CD4-positive, CD25-positive, alpha-beta regulatory T cell (primary cell): ENCODE measurements at regions not wholly inside any gene's neighbourhood (a gene's known extent, or its start where the extent isn't known, plus 50 kb on each side); places are given as distances from the start of the nearest gene placed in this dataset.

Source experiments
- ATAC-seq, 2 donors: fragments of 150-1000 bp; cut with Tn5 transposase; one replicate each; pipeline ENCODE4 v1.10.0; 2021; ENCODE audit warnings: low read depth in 2 of 2, moderate number of reproducible peaks in 2 of 2, moderate library complexity in 1 of 2
- DNase-seq, 3 donors: peaks; one replicate each; pipeline versions ENCODE4 v3.0.0 to v3.0.0-alpha.2; 2012 to 2022; ENCODE audit warnings: mixed read lengths in 1 of 3
- H3K27ac ChIP-seq: one replicate; pipeline ENCODE4 v1.7.0; 2013; ENCODE audit warnings: mild to moderate bottlenecking, low read length; ENCODE audit not compliant: insufficient read depth, poor library complexity, severe bottlenecking
- H3K27me3 ChIP-seq: one replicate; pipeline ENCODE4 v1.7.0; 2013; ENCODE audit warnings: low read length; ENCODE audit not compliant: control insufficient read depth, insufficient read depth
- H3K36me3 ChIP-seq: one replicate; pipeline ENCODE4 v1.7.0; 2013; ENCODE audit warnings: mild to moderate bottlenecking, low read length, moderate library complexity; ENCODE audit not compliant: control insufficient read depth, insufficient read depth
- H3K4me1 ChIP-seq: 2 replicates; pipeline ENCODE4 v1.7.0; 2013; ENCODE audit warnings: mild to moderate bottlenecking, low read length; ENCODE audit not compliant: insufficient read depth, control insufficient read depth, poor library complexity, severe bottlenecking
- H3K4me3 ChIP-seq: one replicate; pipeline ENCODE4 v1.7.0; 2013; ENCODE audit warnings: low read depth, mild to moderate bottlenecking, low read length, moderate library complexity
- H3K9me3 ChIP-seq, 2 experiments: 1 replicate in 1 of 2; 2 replicates in 1 of 2; pipeline ENCODE4 v1.7.0; 2013; ENCODE audit warnings: low read length in 2 of 2, mild to moderate bottlenecking in 1 of 2, moderate library complexity in 1 of 2; ENCODE audit not compliant: control insufficient read depth in 2 of 2
- H3K27ac Mint-ChIP-seq, 3 donors: one replicate each; pipeline ENCODE4 v1.8.0; 2020 to 2022; ENCODE audit warnings: mild to moderate bottlenecking in 3 of 3, mixed read lengths in 3 of 3, moderate library complexity in 2 of 3
- H3K27me3 Mint-ChIP-seq: one replicate; pipeline ENCODE4 v1.8.0; 2022; ENCODE audit warnings: mild to moderate bottlenecking, mixed read lengths
- H3K36me3 Mint-ChIP-seq: one replicate; pipeline ENCODE4 v1.8.0; 2020; ENCODE audit warnings: mixed read lengths
- H3K4me1 Mint-ChIP-seq, 4 donors: one replicate each; pipeline ENCODE4 v1.8.0; 2020 to 2022; ENCODE audit warnings: mixed read lengths in 4 of 4, mild to moderate bottlenecking in 1 of 4
- H3K4me3 Mint-ChIP-seq, 4 donors: one replicate each; pipeline ENCODE4 v1.8.0; 2020 to 2022; ENCODE audit warnings: mild to moderate bottlenecking in 4 of 4, mixed read lengths in 4 of 4, moderate library complexity in 3 of 4
- H3K9me3 Mint-ChIP-seq, 7 donors: one replicate each; pipeline ENCODE4 v1.8.0; 2020 to 2022; ENCODE audit warnings: mixed read lengths in 7 of 7, mild to moderate bottlenecking in 3 of 7, moderate library complexity in 2 of 7

DNA sequence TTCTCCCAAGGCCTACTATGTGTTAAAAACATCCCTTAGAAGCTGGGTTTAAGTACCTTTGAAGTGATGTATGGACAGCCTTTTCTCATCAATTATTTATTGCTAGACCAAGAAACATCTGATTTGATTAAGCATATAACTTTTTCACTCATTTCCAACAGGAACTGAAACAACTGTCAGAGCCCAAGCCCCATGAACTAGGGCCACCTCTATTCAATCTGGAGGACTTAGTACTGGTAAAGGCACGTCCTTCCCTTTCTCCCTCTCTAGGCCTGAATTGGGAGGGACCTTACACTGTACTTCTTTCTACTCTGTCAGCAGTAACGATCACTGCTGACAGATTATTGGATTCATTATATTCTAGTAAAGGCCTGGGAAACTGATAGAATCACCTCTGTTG, 612.0 kb upstream of the CDH8 start:
- no peaks in the 10 kb centered on the region for H3K4me1 ChIP-seq
- peaks cover 18 to 36% of the 10 kb centered on the region in 2 experiments for H3K9me3 ChIP-seq
- H3K4me3 ChIP-seq, result no peak overlapping the region
- H3K27ac ChIP-seq, result no peak overlapping the region
- ATAC-seq (no peak), DNase-seq (no peak)
- Mint-ChIP-seq H3K4me1 (no peaks in the 10 kb centered on the region), H3K27ac (no peak overlapping the region), H3K27me3 (no peaks in the 10 kb centered on the region), H3K9me3 (peaks cover 2 to 28% (median 10%) of the 10 kb centered on the region in 7 donors), H3K36me3 (no peaks in the 10 kb centered on the region), H3K4me3 (no peak overlapping the region)
- H3K36me3 ChIP-seq, result no peaks in the 10 kb centered on the region
- H3K27me3 ChIP-seq, result no peaks in the 10 kb centered on the region

GRCh38 chr16:62644030-62644812, 608.0 kb upstream of the CDH8 start:
- no peaks in the 10 kb centered on the region for H3K4me1 Mint-ChIP-seq
- Histone ChIP-seq H3K27ac (no peak overlapping the region), H3K4me3 (no peak overlapping the region), H3K27me3 (no peaks in the 10 kb centered on the region), H3K36me3 (no peaks in the 10 kb centered on the region), H3K4me1 (no peaks in the 10 kb centered on the region), H3K9me3 (peaks cover 14 to 52% of the 10 kb centered on the region in 2 experiments)
- DNase-seq (no peak), ATAC-seq (no peak)
- no peaks in the 10 kb centered on the region for H3K27me3 Mint-ChIP-seq
- peaks cover 2 to 32% (median 13%) of the 10 kb centered on the region in 7 donors for H3K9me3 Mint-ChIP-seq
- no peaks in the 10 kb centered on the region for H3K36me3 Mint-ChIP-seq
- H3K4me3 Mint-ChIP-seq, result no peak overlapping the region
- no peak overlapping the region for H3K27ac Mint-ChIP-seq

DNA sequence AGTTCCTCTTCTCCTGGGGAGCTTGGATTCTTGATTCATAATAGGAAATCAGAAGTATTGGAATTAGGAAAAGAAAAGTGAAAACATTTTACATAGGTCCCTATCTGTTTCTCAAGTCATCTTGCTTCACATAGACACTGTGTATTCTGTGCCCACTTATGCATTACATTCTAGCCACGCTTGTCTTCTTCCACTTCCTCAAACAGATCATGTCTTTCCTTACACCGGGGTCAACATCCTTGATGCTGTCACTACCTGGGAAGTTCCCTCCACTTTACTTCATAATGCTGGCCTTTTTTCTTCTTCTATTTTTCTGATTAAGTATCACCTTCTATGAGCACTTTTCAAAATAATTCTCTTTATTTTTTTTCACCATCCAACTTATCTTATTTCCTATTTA, 606.4 kb upstream of the CDH8 start:
- H3K27ac ChIP-seq, result no peak overlapping the region
- no peak overlapping the region for H3K4me3 ChIP-seq
- no peaks in the 10 kb centered on the region for H3K36me3 ChIP-seq
- peaks cover 2 to 32% (median 13%) of the 10 kb centered on the region in 7 donors for H3K9me3 Mint-ChIP-seq
- H3K4me1 ChIP-seq, result no peaks in the 10 kb centered on the region
- H3K27me3 ChIP-seq, result no peaks in the 10 kb centered on the region
- no peak overlapping the region for H3K4me3 Mint-ChIP-seq
- H3K36me3 Mint-ChIP-seq, result no peaks in the 10 kb centered on the region
- H3K27ac Mint-ChIP-seq, result no peak overlapping the region
- DNase-seq, result no peak
- H3K4me1 Mint-ChIP-seq, result no peaks in the 10 kb centered on the region
- no peaks in the 10 kb centered on the region for H3K27me3 Mint-ChIP-seq
- ATAC-seq, result no peak
- H3K9me3 ChIP-seq, result peaks cover 16 to 53% of the 10 kb centered on the region in 2 experiments

DNA sequence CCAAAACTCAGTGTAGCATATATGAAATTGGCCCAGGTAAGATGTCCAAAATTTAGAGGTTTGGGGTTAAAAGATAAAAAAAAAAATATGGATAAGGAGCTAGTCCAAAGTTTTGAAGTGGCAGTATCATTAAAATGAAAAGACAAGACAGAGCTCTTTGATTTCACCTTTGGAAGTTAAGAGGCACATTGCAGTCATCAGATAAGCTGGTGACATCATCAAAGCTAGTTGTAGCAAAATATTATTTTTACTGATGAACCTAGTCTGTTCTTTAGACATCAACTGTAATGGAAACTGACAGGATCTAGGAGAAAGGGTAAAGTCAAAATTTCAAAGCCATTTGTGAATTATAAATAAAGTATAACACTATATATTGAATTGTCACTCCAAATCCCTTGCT, 603.7 kb upstream of the CDH8 start:
- Mint-ChIP-seq H3K27me3 (no peaks in the 10 kb centered on the region), H3K9me3 (peaks cover 1 to 39% (median 10%) of the 10 kb centered on the region in 7 donors), H3K4me1 (no peaks in the 10 kb centered on the region), H3K36me3 (no peaks in the 10 kb centered on the region), H3K4me3 (no peak overlapping the region), H3K27ac (no peak overlapping the region)
- DNase-seq, result no peak
- Histone ChIP-seq H3K9me3 (peaks cover 11 to 28% of the 10 kb centered on the region in 2 experiments), H3K4me1 (no peaks in the 10 kb centered on the region), H3K36me3 (no peaks in the 10 kb centered on the region), H3K27ac (no peak overlapping the region), H3K27me3 (no peaks in the 10 kb centered on the region), H3K4me3 (no peak overlapping the region)
- no peak for ATAC-seq

DNA sequence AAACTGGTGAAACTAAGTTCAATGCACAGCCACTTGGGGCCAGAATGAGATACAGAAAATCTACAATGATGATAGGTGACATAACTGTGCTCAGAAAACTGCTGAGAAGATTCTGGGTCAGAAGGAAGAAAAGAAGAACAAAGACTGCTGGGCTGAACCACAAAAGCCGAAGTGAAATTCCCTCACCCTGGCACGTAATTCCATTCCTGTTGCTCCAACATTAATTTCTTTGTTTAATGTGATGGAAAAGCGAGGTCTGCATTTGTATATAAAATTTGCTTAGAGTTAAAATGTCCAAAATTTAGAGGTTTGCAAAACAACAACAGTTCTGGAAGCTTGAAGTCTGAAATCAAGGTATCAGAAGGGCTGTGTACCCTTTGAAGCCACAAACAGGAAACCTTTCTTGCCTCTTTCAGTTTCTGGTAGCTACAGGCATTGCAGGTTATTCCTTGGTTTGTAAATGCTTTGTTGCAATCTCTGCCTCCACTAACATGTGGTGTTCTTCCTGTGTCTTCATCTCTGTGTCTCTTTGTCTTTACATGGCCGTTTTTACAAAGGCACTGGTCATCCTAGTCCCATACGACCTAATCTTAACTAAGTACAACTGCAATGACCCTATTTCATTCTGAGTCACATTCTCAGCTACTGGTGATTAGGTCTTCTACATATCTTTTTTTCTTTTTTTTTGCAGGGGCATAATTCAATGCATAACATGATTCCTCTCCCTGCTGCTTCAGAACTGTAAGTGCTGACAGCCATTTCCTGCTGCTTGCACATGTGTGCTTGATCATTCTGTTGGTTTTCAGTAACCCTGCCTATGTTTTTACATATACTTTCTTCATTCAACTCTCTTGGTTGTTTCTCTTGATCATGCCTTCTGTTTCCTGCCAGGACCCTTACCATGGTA, 603.0 kb upstream of the CDH8 start:
- Histone ChIP-seq H3K27me3 (no peaks in the 10 kb centered on the region), H3K27ac (no peak overlapping the region), H3K4me3 (no peak overlapping the region), H3K4me1 (no peaks in the 10 kb centered on the region), H3K36me3 (no peaks in the 10 kb centered on the region), H3K9me3 (peaks cover 10 to 26% of the 10 kb centered on the region in 2 experiments)
- Mint-ChIP-seq H3K27ac (no peak overlapping the region), H3K27me3 (no peaks in the 10 kb centered on the region), H3K4me3 (no peak overlapping the region), H3K4me1 (no peaks in the 10 kb centered on the region), H3K9me3 (peaks cover 1 to 42% (median 9%) of the 10 kb centered on the region in 7 donors), H3K36me3 (no peaks in the 10 kb centered on the region)
- DNase-seq (no peak), ATAC-seq (no peak)

DNA sequence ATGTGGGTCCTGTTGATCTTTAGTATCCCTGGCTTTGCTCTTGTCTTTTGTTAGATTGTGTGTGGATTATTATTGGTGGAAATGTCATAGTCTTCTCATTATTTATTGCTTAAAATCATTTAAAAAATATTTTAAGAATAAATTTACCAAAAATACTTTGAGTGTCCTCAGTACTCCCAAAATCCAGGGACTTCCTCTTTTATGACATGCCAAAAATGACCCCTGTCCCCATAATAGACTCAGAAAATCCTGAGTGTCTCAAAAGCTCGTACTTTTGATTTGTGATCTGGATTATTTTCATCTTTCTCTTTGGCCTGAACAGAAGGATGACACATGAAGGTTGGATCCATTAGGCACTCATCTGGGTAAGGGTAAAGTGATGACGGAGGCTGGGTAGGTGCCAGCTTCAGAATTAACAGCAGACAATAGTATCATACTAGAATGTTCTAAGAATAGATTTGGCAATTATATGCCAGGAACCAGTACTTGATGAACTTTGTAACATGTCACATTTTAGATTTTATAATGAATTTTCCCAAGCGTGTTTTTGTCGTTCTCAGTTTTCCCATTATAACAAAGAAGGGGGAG, 602.2 kb upstream of the CDH8 start:
- DNase-seq, result no peak
- Mint-ChIP-seq H3K36me3 (no peaks in the 10 kb centered on the region), H3K4me1 (no peaks in the 10 kb centered on the region), H3K27me3 (no peaks in the 10 kb centered on the region), H3K9me3 (peaks cover 1 to 49% (median 9%) of the 10 kb centered on the region in 7 donors), H3K27ac (no peak overlapping the region), H3K4me3 (no peak overlapping the region)
- no peaks in the 10 kb centered on the region for H3K27me3 ChIP-seq
- no peaks in the 10 kb centered on the region for H3K36me3 ChIP-seq
- no peak overlapping the region for H3K4me3 ChIP-seq
- peaks cover 6 to 21% of the 10 kb centered on the region in 2 experiments for H3K9me3 ChIP-seq
- no peaks in the 10 kb centered on the region for H3K4me1 ChIP-seq
- ATAC-seq, result no peak
- H3K27ac ChIP-seq, result no peak overlapping the region

GRCh38 chr16:62625326-62625725, 589.1 kb upstream of the CDH8 start:
- Histone ChIP-seq H3K4me3 (no peak overlapping the region), H3K27ac (no peak overlapping the region), H3K4me1 (no peaks in the 10 kb centered on the region), H3K9me3 (peaks cover 0 to 4% of the 10 kb centered on the region in 2 experiments), H3K27me3 (no peaks in the 10 kb centered on the region), H3K36me3 (no peaks in the 10 kb centered on the region)
- no peaks in the 10 kb centered on the region for H3K27me3 Mint-ChIP-seq
- H3K4me3 Mint-ChIP-seq, result no peak overlapping the region
- H3K36me3 Mint-ChIP-seq, result no peaks in the 10 kb centered on the region
- ATAC-seq, result no peak
- no peak overlapping the region for H3K27ac Mint-ChIP-seq
- peaks cover 0 to 32% (median 5%) of the 10 kb centered on the region in 7 donors for H3K9me3 Mint-ChIP-seq
- DNase-seq, result no peak
- H3K4me1 Mint-ChIP-seq, result no peaks in the 10 kb centered on the region
